ENCODE measurements at regions not wholly inside any gene's neighbourhood (a gene's known extent, or its start where the extent isn't known, plus 50 kb on each side); places are given as distances from the start of the nearest gene placed in this dataset.
A peak's percentile ranks its signal among the peaks of the same experiment; 100 is the strongest.
"Not testable (repeated sequence)": the region's sequence is repeated elsewhere in the genome, so short reads cannot be mapped to it uniquely, and the experiment has no call there.

GRCh38 chr14:59125156-59125555, 63.3 kb upstream of the DAAM1 start:
- Mint-ChIP-seq H3K27ac (no peak overlapping the region), H3K4me3 (no peak overlapping the region), H3K27me3 (peaks cover 16% of the 10 kb centered on the region), H3K9me3 (no peaks in the 10 kb centered on the region), H3K4me1 (no peaks in the 10 kb centered on the region), H3K36me3 (ENCODE audit: low read depth) (no peaks in the 10 kb centered on the region)
- no peak for ATAC-seq (replicated peaks)

- Mint-ChIP-seq H3K27ac (no peak overlapping the region), H3K36me3 (ENCODE audit: low read depth) (no peaks in the 10 kb centered on the region), H3K4me1 (no peaks in the 10 kb centered on the region), H3K9me3 (no peaks in the 10 kb centered on the region), H3K4me3 (no peak overlapping the region), H3K27me3 (peaks cover 16% of the 10 kb centered on the region)
- peak; percentile 69 for ATAC-seq (replicated peaks)
Measured at GRCh38 chr14:59126714-59127436, 61.6 kb upstream of the DAAM1 start.

- no peak for ATAC-seq (replicated peaks)
- no peaks in the 10 kb centered on the region for H3K4me1 Mint-ChIP-seq
- no peak overlapping the region for H3K4me3 Mint-ChIP-seq
- peaks cover 16% of the 10 kb centered on the region for H3K27me3 Mint-ChIP-seq
- no peaks in the 10 kb centered on the region for H3K36me3 Mint-ChIP-seq (ENCODE audit: low read depth)
- no peaks in the 10 kb centered on the region for H3K9me3 Mint-ChIP-seq
- no peak overlapping the region for H3K27ac Mint-ChIP-seq
Measured at GRCh38 chr14:59127437-59127732, 61.1 kb upstream of the DAAM1 start.

- Mint-ChIP-seq H3K9me3 (no peaks in the 10 kb centered on the region), H3K4me3 (no peak overlapping the region), H3K27me3 (peaks cover 18% of the 10 kb centered on the region)
Measured at GRCh38 chr14:59130462-59130861, 58.0 kb upstream of the DAAM1 start.

GRCh38 chr14:59131938-59132795, 56.3 kb upstream of the DAAM1 start:
- Mint-ChIP-seq H3K4me1 (no peaks in the 10 kb centered on the region), H3K4me3 (no peak overlapping the region), H3K27ac (no peak overlapping the region), H3K9me3 (no peaks in the 10 kb centered on the region), H3K36me3 (ENCODE audit: low read depth) (no peaks in the 10 kb centered on the region), H3K27me3 (peaks cover 15% of the 10 kb centered on the region)
- no peak for ATAC-seq (replicated peaks)

More at GRCh38 chr14:59130462-59130861, 58.0 kb upstream of the DAAM1 start:
- Mint-ChIP-seq H3K27ac (no peak overlapping the region), H3K4me1 (no peaks in the 10 kb centered on the region), H3K36me3 (ENCODE audit: low read depth) (no peaks in the 10 kb centered on the region)
- no peak for ATAC-seq (replicated peaks)

GRCh38 chr14:59132796-59133494, 55.5 kb upstream of the DAAM1 start:
- no peak overlapping the region for H3K4me3 Mint-ChIP-seq
- peaks cover 13% of the 10 kb centered on the region for H3K27me3 Mint-ChIP-seq
- no peaks in the 10 kb centered on the region for H3K4me1 Mint-ChIP-seq
- H3K36me3 Mint-ChIP-seq (ENCODE audit: low read depth), result no peaks in the 10 kb centered on the region
- H3K9me3 Mint-ChIP-seq, result no peaks in the 10 kb centered on the region
- H3K27ac Mint-ChIP-seq, result no peak overlapping the region
- ATAC-seq (replicated peaks), result no peak

- no peaks in the 10 kb centered on the region for H3K4me1 Mint-ChIP-seq
- H3K4me3 Mint-ChIP-seq, result no peak overlapping the region
- H3K36me3 Mint-ChIP-seq (ENCODE audit: low read depth), result no peaks in the 10 kb centered on the region
- H3K27ac Mint-ChIP-seq, result no peak overlapping the region
- H3K9me3 Mint-ChIP-seq, result no peaks in the 10 kb centered on the region
- peaks cover 11% of the 10 kb centered on the region for H3K27me3 Mint-ChIP-seq
- no peak for ATAC-seq (replicated peaks)
Measured at GRCh38 chr14:59133709-59134108, 54.8 kb upstream of the DAAM1 start.

- Mint-ChIP-seq H3K9me3 (no peaks in the 10 kb centered on the region), H3K27me3 (peaks cover 9% of the 10 kb centered on the region), H3K4me1 (no peaks in the 10 kb centered on the region), H3K36me3 (ENCODE audit: low read depth) (no peaks in the 10 kb centered on the region), H3K4me3 (no peak overlapping the region), H3K27ac (no peak overlapping the region)
- ATAC-seq (replicated peaks), result no peak
Measured at GRCh38 chr14:59134307-59134706, 54.2 kb upstream of the DAAM1 start.

- no peak overlapping the region for H3K27ac Mint-ChIP-seq
- H3K4me3 Mint-ChIP-seq, result no peak overlapping the region
- H3K36me3 Mint-ChIP-seq (ENCODE audit: low read depth), result no peaks in the 10 kb centered on the region
- H3K27me3 Mint-ChIP-seq, result peaks cover 9% of the 10 kb centered on the region
- no peak for ATAC-seq (replicated peaks)
- no peaks in the 10 kb centered on the region for H3K9me3 Mint-ChIP-seq
- no peaks in the 10 kb centered on the region for H3K4me1 Mint-ChIP-seq
Measured at GRCh38 chr14:59137256-59137655, 51.2 kb upstream of the DAAM1 start.

GRCh38 chr14:59138576-59138975, 49.9 kb upstream of the DAAM1 start:
- not testable (repeated sequence) for H3K27me3 Mint-ChIP-seq; H3K4me3 Mint-ChIP-seq; H3K4me1 Mint-ChIP-seq; H3K27ac Mint-ChIP-seq; H3K9me3 Mint-ChIP-seq; H3K36me3 Mint-ChIP-seq (ENCODE audit: low read depth); ATAC-seq (replicated peaks)

All from activated T-helper 17 cell treated with anti-CD3 and anti-CD28 coated beads, Interleukin-2, amount 50 U/mL, for 72 hours (primary cell).